Astrocyte of the cerebellum (primary cell): ENCODE measurements at regions not wholly inside any gene's neighbourhood (a gene's known extent, or its start where the extent isn't known, plus 50 kb on each side); places are given as distances from the start of the nearest gene placed in this dataset.
"Not testable (repeated sequence)": the region's sequence is repeated elsewhere in the genome, so short reads cannot be mapped to it uniquely, and the experiment has no call there.

Experiments used
- DNase-seq: peaks from one replicate; pipeline ENCODE4 v3.0.0-alpha.2; 2011; ENCODE audit warnings: low read depth
- H3K4me3 ChIP-seq: 2 replicates; pipeline ENCODE4 v1.5.1; 2011; ENCODE audit warnings: mild to moderate bottlenecking, low read depth, low read length, moderate library complexity
- in situ Hi-C: cut with HindIII; loops from 2 replicates; pipeline ENCODE4 v1.10.0; 2017; ENCODE audit warnings: low sequenced_read_pairs
- TF ChIP-seq, protein P1 (sequence below): IDR thresholded peaks from 2 replicates; pipeline ENCODE4 v1.5.1; 2012; ENCODE audit warnings: low read length, low read depth, moderate library complexity, mild to moderate bottlenecking; ENCODE audit errors: missing control alignments

- in situ Hi-C loops: no loop called here
- TF ChIP-seq, protein P1, sequence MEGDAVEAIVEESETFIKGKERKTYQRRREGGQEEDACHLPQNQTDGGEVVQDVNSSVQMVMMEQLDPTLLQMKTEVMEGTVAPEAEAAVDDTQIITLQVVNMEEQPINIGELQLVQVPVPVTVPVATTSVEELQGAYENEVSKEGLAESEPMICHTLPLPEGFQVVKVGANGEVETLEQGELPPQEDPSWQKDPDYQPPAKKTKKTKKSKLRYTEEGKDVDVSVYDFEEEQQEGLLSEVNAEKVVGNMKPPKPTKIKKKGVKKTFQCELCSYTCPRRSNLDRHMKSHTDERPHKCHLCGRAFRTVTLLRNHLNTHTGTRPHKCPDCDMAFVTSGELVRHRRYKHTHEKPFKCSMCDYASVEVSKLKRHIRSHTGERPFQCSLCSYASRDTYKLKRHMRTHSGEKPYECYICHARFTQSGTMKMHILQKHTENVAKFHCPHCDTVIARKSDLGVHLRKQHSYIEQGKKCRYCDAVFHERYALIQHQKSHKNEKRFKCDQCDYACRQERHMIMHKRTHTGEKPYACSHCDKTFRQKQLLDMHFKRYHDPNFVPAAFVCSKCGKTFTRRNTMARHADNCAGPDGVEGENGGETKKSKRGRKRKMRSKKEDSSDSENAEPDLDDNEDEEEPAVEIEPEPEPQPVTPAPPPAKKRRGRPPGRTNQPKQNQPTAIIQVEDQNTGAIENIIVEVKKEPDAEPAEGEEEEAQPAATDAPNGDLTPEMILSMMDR: no peak
- no peak overlapping the region for H3K4me3 ChIP-seq
- DNase-seq: no peak
These were observed 273.3 kb upstream of the CADM2 start for GRCh38 chr3:84685467-84685866.

- no peak for DNase-seq
- no peak overlapping the region for H3K4me3 ChIP-seq
- TF ChIP-seq, protein P1: no peak
- in situ Hi-C loops: no loop called here
These were observed 266.5 kb upstream of the CADM2 start for GRCh38 chr3:84692261-84692660.

- in situ Hi-C loops, H3K4me3 ChIP-seq, DNase-seq: not testable (repeated sequence)
These were observed 248.5 kb upstream of the CADM2 start for GRCh38 chr3:84710288-84710687.

GRCh38 chr3:84717894-84718293, 240.9 kb upstream of the CADM2 start:
- in situ Hi-C loops: no loop called here
- DNase-seq: no peak
- TF ChIP-seq, protein P1: no peak
- H3K4me3 ChIP-seq: no peak overlapping the region

DNA sequence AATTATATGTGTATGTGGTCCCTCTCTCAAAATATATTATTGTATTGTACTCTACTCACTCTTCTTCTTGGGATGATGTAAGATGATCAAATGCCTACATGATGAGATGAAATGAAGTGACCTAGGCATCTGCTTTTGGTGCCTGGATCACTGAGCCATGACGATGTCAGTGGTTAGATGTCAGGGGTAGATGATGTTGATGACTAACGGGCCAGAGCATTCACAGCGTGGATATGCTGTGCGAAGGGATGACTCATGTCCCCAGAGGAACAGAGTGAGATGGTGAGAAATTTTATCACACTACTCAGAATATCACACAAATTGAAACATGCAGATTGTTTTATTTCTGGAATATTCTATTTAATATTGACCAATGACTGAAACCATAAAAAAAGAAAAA, 233.9 kb upstream of the CADM2 start:
- in situ Hi-C loops: no loop called here
- TF ChIP-seq, protein P1: no peak

GRCh38 chr3:84727616-84728015, 231.2 kb upstream of the CADM2 start:
- TF ChIP-seq, protein P1: no peak
- no peak for DNase-seq
- in situ Hi-C loops: no loop called here
- no peak overlapping the region for H3K4me3 ChIP-seq

More for the DNA sequence above, 233.9 kb upstream of the CADM2 start:
- DNase-seq: peak; percentile 73
- H3K4me3 ChIP-seq: no peak overlapping the region

DNA sequence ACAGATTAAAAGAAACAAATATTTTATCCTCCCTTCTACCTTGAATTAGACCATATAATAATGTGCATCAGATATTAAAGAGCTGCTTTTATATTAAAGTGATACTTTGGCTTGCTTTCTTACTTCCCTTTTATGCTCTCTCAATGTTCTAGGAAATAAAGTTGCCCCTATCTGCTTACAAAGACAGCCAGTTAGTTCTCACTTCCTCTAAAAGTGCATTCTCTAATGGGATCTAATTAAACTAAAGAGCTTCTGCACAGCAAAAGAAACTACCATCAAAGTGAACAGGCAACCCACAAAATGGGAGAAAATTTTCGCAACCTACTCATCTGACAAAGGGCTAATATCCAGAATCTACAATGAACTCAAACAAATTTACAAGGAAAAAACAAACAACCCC, 224.1 kb upstream of the CADM2 start:
- in situ Hi-C loops: not testable (repeated sequence)

GRCh38 chr3:84738086-84738485, 220.7 kb upstream of the CADM2 start:
- TF ChIP-seq, protein P1: no peak
- H3K4me3 ChIP-seq: no peak overlapping the region
- no peak for DNase-seq
- in situ Hi-C loops: no loop called here

More for the DNA sequence above, 224.1 kb upstream of the CADM2 start:
- H3K4me3 ChIP-seq, DNase-seq: not testable (repeated sequence)
